Progenitor cell of endocrine pancreas (in vitro differentiated cells): ENCODE measurements at regions not wholly inside any gene's neighbourhood (a gene's known extent, or its start where the extent isn't known, plus 50 kb on each side); places are given as distances from the start of the nearest gene placed in this dataset.

Source experiments
- DNase-seq: peaks from one replicate; pipeline ENCODE4 v3.0.0; 2021; ENCODE audit warnings: low spot score; ENCODE audit not compliant: unreplicated experiment
- H3K27ac Mint-ChIP-seq: 2 replicates; pipeline ENCODE4 v1.8.0; 2021; ENCODE audit warnings: mild to moderate bottlenecking, moderate library complexity, mixed read lengths
- H3K27me3 Mint-ChIP-seq: 2 replicates; pipeline ENCODE4 v1.8.0; 2021; ENCODE audit warnings: mixed read lengths
- H3K36me3 Mint-ChIP-seq: 2 replicates; pipeline ENCODE4 v1.8.0; 2022; ENCODE audit warnings: mixed read lengths; ENCODE audit not compliant: insufficient read depth
- H3K4me1 Mint-ChIP-seq: 2 replicates; pipeline ENCODE4 v1.8.0; 2021; ENCODE audit warnings: low read depth, mixed read lengths
- H3K4me3 Mint-ChIP-seq: 2 replicates; pipeline ENCODE4 v1.8.0; 2021; ENCODE audit warnings: low read depth, mild to moderate bottlenecking, moderate library complexity, mixed read lengths
- H3K9me3 Mint-ChIP-seq: 2 replicates; pipeline ENCODE4 v1.8.0; 2021; ENCODE audit warnings: low read depth, mixed read lengths
- TF ChIP-seq, protein P1 (sequence below): fragments of 200-600 bp; sonication (generic); IDR thresholded peaks from one replicate; pipeline ENCODE4 v1.5.0; 2021; ENCODE audit warnings: antibody characterized with exemption, mild to moderate bottlenecking; ENCODE audit not compliant: unreplicated experiment

DNA sequence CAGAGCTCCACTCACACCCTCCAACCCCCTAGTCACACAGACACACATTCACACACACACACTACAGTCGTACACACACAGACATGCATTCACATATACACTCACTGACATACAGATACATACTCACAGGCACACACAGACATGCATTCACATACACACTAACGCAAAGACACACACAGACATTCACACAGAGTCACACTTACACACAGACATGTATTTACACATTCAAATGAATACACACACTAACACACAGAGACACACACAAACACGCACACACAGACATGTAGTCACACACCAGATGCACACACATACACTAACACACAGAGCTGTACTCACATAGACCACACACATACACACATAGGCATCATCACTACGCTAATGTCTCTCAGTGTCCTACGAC is 58.0 kb upstream of the MYL10 start:
- TF ChIP-seq, protein P1, sequence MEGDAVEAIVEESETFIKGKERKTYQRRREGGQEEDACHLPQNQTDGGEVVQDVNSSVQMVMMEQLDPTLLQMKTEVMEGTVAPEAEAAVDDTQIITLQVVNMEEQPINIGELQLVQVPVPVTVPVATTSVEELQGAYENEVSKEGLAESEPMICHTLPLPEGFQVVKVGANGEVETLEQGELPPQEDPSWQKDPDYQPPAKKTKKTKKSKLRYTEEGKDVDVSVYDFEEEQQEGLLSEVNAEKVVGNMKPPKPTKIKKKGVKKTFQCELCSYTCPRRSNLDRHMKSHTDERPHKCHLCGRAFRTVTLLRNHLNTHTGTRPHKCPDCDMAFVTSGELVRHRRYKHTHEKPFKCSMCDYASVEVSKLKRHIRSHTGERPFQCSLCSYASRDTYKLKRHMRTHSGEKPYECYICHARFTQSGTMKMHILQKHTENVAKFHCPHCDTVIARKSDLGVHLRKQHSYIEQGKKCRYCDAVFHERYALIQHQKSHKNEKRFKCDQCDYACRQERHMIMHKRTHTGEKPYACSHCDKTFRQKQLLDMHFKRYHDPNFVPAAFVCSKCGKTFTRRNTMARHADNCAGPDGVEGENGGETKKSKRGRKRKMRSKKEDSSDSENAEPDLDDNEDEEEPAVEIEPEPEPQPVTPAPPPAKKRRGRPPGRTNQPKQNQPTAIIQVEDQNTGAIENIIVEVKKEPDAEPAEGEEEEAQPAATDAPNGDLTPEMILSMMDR = no peak
- H3K27ac Mint-ChIP-seq = no peak overlapping the region

DNA sequence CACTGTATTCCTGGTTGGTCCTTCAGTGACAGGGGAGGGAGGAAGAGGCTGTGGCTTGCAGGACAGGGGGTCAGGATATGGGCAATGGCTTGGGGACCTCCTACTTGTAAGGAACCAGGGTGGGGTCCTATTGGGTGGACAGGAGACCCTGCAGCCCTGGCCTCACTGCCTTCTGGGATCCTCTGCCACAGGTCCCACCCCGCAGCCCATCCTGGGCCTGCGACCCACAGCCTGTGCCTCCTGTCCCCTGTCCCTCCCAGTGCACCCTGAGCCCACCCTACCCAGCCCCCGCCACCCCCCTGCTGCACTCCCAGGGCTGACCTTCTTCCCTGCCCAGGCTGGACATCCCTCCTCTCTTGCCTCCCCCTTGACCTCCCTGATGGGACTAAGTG is 58.7 kb upstream of the MYL10 start:
- H3K4me1 Mint-ChIP-seq = peaks cover 5% of the 10 kb centered on the region
- TF ChIP-seq, protein P1 = no peak
- no peak overlapping the region for H3K4me3 Mint-ChIP-seq
- no peaks in the 10 kb centered on the region for H3K9me3 Mint-ChIP-seq
- peaks cover 12% of the 10 kb centered on the region for H3K27me3 Mint-ChIP-seq
- no peaks in the 10 kb centered on the region for H3K36me3 Mint-ChIP-seq
- no peak overlapping the region for H3K27ac Mint-ChIP-seq
- no peak for DNase-seq

More for the DNA sequence above, 58.0 kb upstream of the MYL10 start:
- no peaks in the 10 kb centered on the region for H3K36me3 Mint-ChIP-seq
- DNase-seq = no peak
- H3K4me3 Mint-ChIP-seq = no peak overlapping the region
- peaks cover 12% of the 10 kb centered on the region for H3K27me3 Mint-ChIP-seq
- peaks cover 4% of the 10 kb centered on the region for H3K4me1 Mint-ChIP-seq
- H3K9me3 Mint-ChIP-seq = no peaks in the 10 kb centered on the region

DNA sequence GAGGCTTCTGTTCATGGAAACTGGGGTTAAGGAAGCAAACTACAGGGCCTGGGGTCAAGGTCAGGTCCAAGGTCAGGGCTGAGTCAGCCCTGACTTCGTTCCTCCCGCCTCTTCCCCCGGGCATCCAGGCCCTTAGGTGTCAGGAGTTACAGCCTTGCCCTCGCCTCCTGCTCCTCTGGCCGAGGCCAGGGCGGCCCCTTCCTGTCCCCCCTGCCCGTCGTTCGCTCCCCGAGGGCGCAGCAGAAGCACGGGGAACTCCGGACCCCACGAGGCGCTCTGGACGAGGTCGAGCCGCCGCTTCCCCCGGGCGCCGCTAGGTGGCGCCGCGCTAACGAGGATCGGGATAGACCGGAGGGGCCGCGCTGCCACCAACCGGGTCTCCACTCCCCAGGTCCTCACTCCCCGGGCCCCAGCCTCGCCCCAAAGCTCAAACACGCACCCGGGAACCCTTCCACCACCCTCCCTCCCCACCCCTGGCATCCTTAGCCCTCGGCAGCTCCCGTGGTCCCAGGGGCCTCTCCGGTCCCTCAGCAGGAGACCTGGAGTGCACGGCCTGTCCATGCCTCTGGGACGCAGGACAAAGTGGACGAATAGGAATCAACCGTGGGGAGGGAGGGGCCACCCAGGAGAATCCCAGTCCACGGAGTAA is 59.2 kb upstream of the MYL10 start:
- no peak overlapping the region for H3K4me3 Mint-ChIP-seq
- no peaks in the 10 kb centered on the region for H3K36me3 Mint-ChIP-seq
- DNase-seq = peak; percentile 89
- TF ChIP-seq, protein P1 = peak; percentile 98
- no peak overlapping the region for H3K27ac Mint-ChIP-seq
- H3K27me3 Mint-ChIP-seq = peaks cover 12% of the 10 kb centered on the region
- H3K4me1 Mint-ChIP-seq = peaks cover 5% of the 10 kb centered on the region
- H3K9me3 Mint-ChIP-seq = no peaks in the 10 kb centered on the region

DNA sequence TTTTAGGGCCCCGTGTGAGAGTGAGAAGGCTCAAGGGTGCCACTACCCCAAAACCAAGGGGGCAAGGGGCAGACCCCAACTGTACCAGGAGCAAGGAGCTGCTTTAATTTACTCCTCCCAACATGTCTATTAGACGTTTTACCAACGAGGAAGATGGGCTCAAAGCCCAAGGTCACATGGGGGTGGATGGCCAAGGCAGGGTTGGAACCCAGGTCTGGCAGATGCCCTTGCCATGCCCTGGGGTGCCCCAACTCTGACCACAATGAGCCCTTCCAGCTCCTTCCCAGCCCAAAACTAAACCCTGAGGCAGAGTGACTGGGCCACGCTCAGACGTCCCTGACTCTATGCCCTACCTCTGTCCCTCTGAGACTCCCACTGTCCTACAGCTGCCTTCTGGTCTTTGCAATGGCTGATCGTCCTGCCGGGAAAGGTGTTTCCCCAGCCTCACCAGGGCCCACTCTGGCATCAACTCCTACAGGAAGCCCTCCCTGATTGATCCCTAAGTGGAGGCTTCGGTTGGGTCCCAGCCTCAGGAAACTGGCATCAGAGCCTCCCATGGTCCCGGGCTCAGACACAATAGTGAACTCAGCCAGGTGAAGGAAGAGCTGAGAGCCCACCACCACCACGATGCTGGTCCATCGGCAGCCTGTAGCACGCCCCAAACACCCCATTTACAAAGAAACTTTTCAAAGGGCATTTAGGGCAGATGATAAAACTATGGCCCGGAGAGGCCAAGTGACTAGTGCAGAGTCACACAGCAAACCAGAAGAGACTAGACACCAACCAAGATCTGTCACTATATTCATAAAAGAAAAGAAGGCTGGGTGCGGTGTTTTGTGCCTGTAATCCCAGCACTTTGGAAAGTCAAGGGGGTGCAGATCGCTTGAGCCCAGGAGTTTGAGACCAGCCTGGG is 60.2 kb upstream of the MYL10 start:
- DNase-seq = no peak
- Mint-ChIP-seq H3K27me3 (peaks cover 17% of the 10 kb centered on the region), H3K9me3 (no peaks in the 10 kb centered on the region), H3K4me1 (peaks cover 5% of the 10 kb centered on the region), H3K27ac (no peak overlapping the region), H3K36me3 (no peaks in the 10 kb centered on the region), H3K4me3 (no peak overlapping the region)
- TF ChIP-seq, protein P1 = no peak

DNA sequence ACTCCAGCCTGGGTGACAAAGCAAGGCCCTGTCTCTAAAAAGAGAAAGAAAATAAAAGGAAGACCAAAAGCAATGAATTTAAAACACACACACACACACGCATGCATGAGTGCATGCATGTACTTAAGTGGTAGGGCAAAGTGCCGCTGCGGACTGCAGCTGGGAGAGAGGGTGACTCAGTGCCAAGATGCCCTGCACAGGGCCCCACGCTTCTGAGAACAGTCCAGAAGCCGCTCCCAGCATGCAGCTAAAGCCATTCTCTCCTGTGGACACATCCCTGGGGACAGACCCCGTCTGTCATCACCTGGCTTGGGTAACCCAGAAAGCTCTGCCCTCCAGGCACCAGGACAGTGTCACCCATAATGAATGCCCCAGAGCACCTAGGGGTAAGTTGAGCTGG is 61.0 kb upstream of the MYL10 start:
- no peak overlapping the region for H3K4me3 Mint-ChIP-seq
- no peak for DNase-seq

More for the DNA sequence above, 61.0 kb upstream of the MYL10 start:
- TF ChIP-seq, protein P1 = no peak
- peaks cover 5% of the 10 kb centered on the region for H3K4me1 Mint-ChIP-seq
- H3K9me3 Mint-ChIP-seq = no peaks in the 10 kb centered on the region
- H3K27ac Mint-ChIP-seq = no peak overlapping the region
- H3K27me3 Mint-ChIP-seq = peaks cover 17% of the 10 kb centered on the region
- no peaks in the 10 kb centered on the region for H3K36me3 Mint-ChIP-seq
